GM12891 (cell line): ENCODE measurements at regions not wholly inside any gene's neighbourhood (a gene's known extent, or its start where the extent isn't known, plus 50 kb on each side); places are given as distances from the start of the nearest gene placed in this dataset.

Experiments
- PAX5 ChIP-seq: IDR thresholded peaks from 2 replicates; pipeline ENCODE4 v1.6.1; 2011; ENCODE audit warnings: low read length, moderate library complexity, mild to moderate bottlenecking; ENCODE audit not compliant: insufficient read depth, severe bottlenecking
- POLR2A ChIP-seq: IDR thresholded peaks from 2 replicates; pipeline ENCODE4 v1.6.1; 2011; ENCODE audit warnings: low read depth, low read length, control low read depth
- POLR2AphosphoS5 ChIP-seq: IDR thresholded peaks from 2 replicates; pipeline ENCODE4 v1.6.1; 2011; ENCODE audit warnings: low read depth, low read length, control low read depth
- POU2F2 ChIP-seq: IDR thresholded peaks from 2 replicates; pipeline ENCODE4 v1.6.1; 2011; ENCODE audit warnings: low read depth, mild to moderate bottlenecking, control low read depth, low read length, moderate library complexity
- SPI1 ChIP-seq: IDR thresholded peaks from 2 replicates; pipeline ENCODE4 v1.6.1; 2011; ENCODE audit warnings: low read depth, low read length, control low read depth
- TAF1 ChIP-seq: IDR thresholded peaks from 2 replicates; pipeline ENCODE4 v1.6.1; 2011; ENCODE audit warnings: low read depth, low read length, control low read depth

GRCh38 chr10:64576497-64576896 is 1055.3 kb downstream of the REEP3 start:
- TF ChIP-seq POLR2A (no peak), POLR2AphosphoS5 (no peak), SPI1 (no peak), TAF1 (no peak), PAX5 (no peak), POU2F2 (no peak)
